ENCODE measurements at regions not wholly inside any gene's neighbourhood (a gene's known extent, or its start where the extent isn't known, plus 50 kb on each side); places are given as distances from the start of the nearest gene placed in this dataset.

GRCh38 chr9:28699632-28700031 is 1126.4 kb upstream of the C9orf72 start:
- TF ChIP-seq, protein P1, sequence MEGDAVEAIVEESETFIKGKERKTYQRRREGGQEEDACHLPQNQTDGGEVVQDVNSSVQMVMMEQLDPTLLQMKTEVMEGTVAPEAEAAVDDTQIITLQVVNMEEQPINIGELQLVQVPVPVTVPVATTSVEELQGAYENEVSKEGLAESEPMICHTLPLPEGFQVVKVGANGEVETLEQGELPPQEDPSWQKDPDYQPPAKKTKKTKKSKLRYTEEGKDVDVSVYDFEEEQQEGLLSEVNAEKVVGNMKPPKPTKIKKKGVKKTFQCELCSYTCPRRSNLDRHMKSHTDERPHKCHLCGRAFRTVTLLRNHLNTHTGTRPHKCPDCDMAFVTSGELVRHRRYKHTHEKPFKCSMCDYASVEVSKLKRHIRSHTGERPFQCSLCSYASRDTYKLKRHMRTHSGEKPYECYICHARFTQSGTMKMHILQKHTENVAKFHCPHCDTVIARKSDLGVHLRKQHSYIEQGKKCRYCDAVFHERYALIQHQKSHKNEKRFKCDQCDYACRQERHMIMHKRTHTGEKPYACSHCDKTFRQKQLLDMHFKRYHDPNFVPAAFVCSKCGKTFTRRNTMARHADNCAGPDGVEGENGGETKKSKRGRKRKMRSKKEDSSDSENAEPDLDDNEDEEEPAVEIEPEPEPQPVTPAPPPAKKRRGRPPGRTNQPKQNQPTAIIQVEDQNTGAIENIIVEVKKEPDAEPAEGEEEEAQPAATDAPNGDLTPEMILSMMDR (IDR thresholded peaks at IDR 0.05; ENCODE audit: borderline replicate concordance, insufficient read depth, low read depth, low read length) = no peak
- H3K4me3 ChIP-seq (ENCODE audit: low read depth, low read length) = no peak overlapping the region

GRCh38 chr9:28707616-28708015 is 1134.3 kb upstream of the C9orf72 start:
- TF ChIP-seq, protein P1 (IDR thresholded peaks at IDR 0.05; ENCODE audit: borderline replicate concordance, insufficient read depth, low read depth, low read length) = no peak
- no peak overlapping the region for H3K4me3 ChIP-seq (ENCODE audit: low read depth, low read length)

- TF ChIP-seq, protein P1 (IDR thresholded peaks at IDR 0.05; ENCODE audit: borderline replicate concordance, insufficient read depth, low read depth, low read length) = no peak
These were observed 1140.9 kb upstream of the C9orf72 start for GRCh38 chr9:28714188-28714587.

DNA sequence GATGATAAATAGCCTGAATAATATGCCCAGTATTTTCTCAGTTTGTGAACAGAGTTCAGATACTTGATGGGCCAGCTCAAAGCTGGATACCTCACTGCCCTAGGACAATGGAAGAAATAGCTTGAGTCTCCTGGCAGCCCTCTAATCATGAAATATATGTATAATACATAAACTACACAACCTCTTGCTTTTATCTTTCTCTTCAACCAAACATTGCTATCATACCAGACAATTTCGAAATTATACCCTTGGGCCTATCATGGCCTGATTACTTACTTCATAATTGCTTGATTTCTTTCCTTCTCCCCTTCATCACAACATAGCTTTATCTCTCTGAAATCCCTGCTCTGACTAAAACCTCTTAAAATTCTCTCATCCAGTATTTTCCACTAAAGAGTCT is 1144.9 kb upstream of the C9orf72 start:
- no peak overlapping the region for H3K4me3 ChIP-seq (ENCODE audit: low read depth, low read length)
- TF ChIP-seq, protein P1 (IDR thresholded peaks at IDR 0.05; ENCODE audit: borderline replicate concordance, insufficient read depth, low read depth, low read length) = no peak

More at GRCh38 chr9:28714188-28714587, 1140.9 kb upstream of the C9orf72 start:
- no peak overlapping the region for H3K4me3 ChIP-seq (ENCODE audit: low read depth, low read length)

- TF ChIP-seq, protein P1 (IDR thresholded peaks at IDR 0.05; ENCODE audit: borderline replicate concordance, insufficient read depth, low read depth, low read length) = no peak
- H3K4me3 ChIP-seq (ENCODE audit: low read depth, low read length) = no peak overlapping the region
These were observed 1147.5 kb upstream of the C9orf72 start for GRCh38 chr9:28720746-28721145.

GRCh38 chr9:28730111-28730510 is 1156.8 kb upstream of the C9orf72 start:
- TF ChIP-seq, protein P1 (IDR thresholded peaks at IDR 0.05; ENCODE audit: borderline replicate concordance, insufficient read depth, low read depth, low read length) = no peak
- no peak overlapping the region for H3K4me3 ChIP-seq (ENCODE audit: low read depth, low read length)

DNA sequence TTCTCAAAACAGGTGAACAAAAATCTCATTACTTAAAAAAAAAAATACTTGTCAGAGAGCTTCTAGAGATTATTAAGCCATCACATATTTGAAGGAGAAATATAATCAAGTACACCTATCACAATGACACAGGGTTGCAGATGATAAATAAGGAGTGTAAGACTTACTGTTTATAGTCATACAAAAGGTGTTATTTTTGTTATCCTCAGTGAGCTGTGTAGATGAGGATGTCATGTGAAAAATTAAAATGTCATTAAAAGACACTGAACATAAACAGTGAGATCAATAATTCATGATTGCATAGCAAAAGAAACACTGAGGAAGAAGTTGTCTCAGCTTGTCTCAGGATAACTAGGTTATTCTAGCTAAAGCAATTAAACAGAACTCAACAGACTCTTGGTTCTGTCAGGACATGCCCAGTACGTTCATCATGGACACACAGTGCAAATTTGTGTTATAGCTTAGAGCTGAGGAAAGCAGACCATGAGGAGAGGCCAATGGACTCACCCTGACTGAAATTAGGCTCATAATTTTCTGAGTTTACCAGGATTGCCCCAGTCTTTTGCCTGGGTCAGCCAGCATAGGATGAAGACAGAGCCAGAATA is 1162.6 kb upstream of the C9orf72 start:
- H3K4me3 ChIP-seq (ENCODE audit: low read depth, low read length) = no peak overlapping the region
- TF ChIP-seq, protein P1 (IDR thresholded peaks at IDR 0.05; ENCODE audit: borderline replicate concordance, insufficient read depth, low read depth, low read length) = no peak

Data from GM12875 (cell line).